SK-N-SH (cell line): ENCODE measurements at regions not wholly inside any gene's neighbourhood (a gene's known extent, or its start where the extent isn't known, plus 50 kb on each side); places are given as distances from the start of the nearest gene placed in this dataset.
"Not testable (repeated sequence)": the region's sequence is repeated elsewhere in the genome, so short reads cannot be mapped to it uniquely, and the experiment has no call there.

ENCODE experiments used
- CHD2 ChIP-seq: fragments of 150-350 bp; IDR thresholded peaks from 2 replicates; pipeline ENCODE4 v1.6.1; 2018; ENCODE audit warnings: low read length; ENCODE audit not compliant: partially characterized antibody
- CTCF ChIP-seq: fragments of 200-600 bp; sonication (generic); IDR thresholded peaks from 2 replicates; pipeline ENCODE4 v1.6.1; 2017; ENCODE audit warnings: antibody characterized with exemption, mild to moderate bottlenecking, moderate library complexity
- EZH2phosphoT487 ChIP-seq: fragments of 200-600 bp; sonication (generic); IDR thresholded peaks from 2 replicates; pipeline ENCODE4 v1.6.1; 2017; ENCODE audit warnings: low read depth, mixed run types, mild to moderate bottlenecking, antibody characterized with exemption, moderate library complexity, borderline replicate concordance
- IRF3 ChIP-seq: fragments of 150-350 bp; IDR thresholded peaks from 2 replicates; pipeline ENCODE4 v1.6.1; 2016; ENCODE audit warnings: mild to moderate bottlenecking, low read depth, low read length
- JUND ChIP-seq: IDR thresholded peaks from 2 replicates; pipeline ENCODE4 v1.4.0; 2012
- MAX ChIP-seq: IDR thresholded peaks from 2 replicates; pipeline ENCODE4 v1.4.0; 2012; ENCODE audit warnings: low read depth
- NRF1 ChIP-seq: IDR thresholded peaks from 2 replicates; pipeline ENCODE4 v1.6.1; 2012; ENCODE audit warnings: low read depth, mild to moderate bottlenecking, low read length
- PBX3 ChIP-seq: IDR thresholded peaks from 2 replicates; pipeline ENCODE4; 2012
- POLR2AphosphoS5 ChIP-seq: IDR thresholded peaks from 2 replicates; pipeline ENCODE4 v1.6.1; 2012; ENCODE audit warnings: low read depth, low read length
- RCOR1 ChIP-seq: fragments of 150-350 bp; IDR thresholded peaks from 2 replicates; pipeline ENCODE4 v1.6.1; 2017; ENCODE audit warnings: antibody characterized with exemption, low read length
- REST ChIP-seq: IDR thresholded peaks from 2 replicates; pipeline ENCODE4 v1.6.1; 2012; ENCODE audit warnings: mild to moderate bottlenecking, low read depth, low read length, moderate library complexity
- RFX5 ChIP-seq: IDR thresholded peaks from 2 replicates; pipeline ENCODE4 v1.6.1; 2012; ENCODE audit warnings: mild to moderate bottlenecking, improper control_type of control experiment, low read length
- SMC3 ChIP-seq: IDR thresholded peaks from 2 replicates; pipeline ENCODE4 v1.6.1; 2012; ENCODE audit warnings: low read depth, low read length, improper control_type of control experiment
- ZBTB33 ChIP-seq: IDR thresholded peaks from 2 replicates; pipeline ENCODE4 v1.4.0; 2012; ENCODE audit warnings: low read depth, borderline replicate concordance

- not testable (repeated sequence) for TF ChIP-seq CTCF, CHD2, SMC3, IRF3, PBX3, RCOR1, EZH2phosphoT487, RFX5, MAX, NRF1, POLR2AphosphoS5, JUND, REST, ZBTB33
These were observed 698.5 kb downstream of the C6orf118 start for GRCh38 chr6:164610859-164611258.
